ENCODE measurements at regions not wholly inside any gene's neighbourhood (a gene's known extent, or its start where the extent isn't known, plus 50 kb on each side); places are given as distances from the start of the nearest gene placed in this dataset.
"Not testable (repeated sequence)": the region's sequence is repeated elsewhere in the genome, so short reads cannot be mapped to it uniquely, and the experiment has no call there.

GRCh38 chr3:66863205-66864111 is 134.6 kb upstream of the KBTBD8 start:
- no peak for DNase-seq

DNA sequence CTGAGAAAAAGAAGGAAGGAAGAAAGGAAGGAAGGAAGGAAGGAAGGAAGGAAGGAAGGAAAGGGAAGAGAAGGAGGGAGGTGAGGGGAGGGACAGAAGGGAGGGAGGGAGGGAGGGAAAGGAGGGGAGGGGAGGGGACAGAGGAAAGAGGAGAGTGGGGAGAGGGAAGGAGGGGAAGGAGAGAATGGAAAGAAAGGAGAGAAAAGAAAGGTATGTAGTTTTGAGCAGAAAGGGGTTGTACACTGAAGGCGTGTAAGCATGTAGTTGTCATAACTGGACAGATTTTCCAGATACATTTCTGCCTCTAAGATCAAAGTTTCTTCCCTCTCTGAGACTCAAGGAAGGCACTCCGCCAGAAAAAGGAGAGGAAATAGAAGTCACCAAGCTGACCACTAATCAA is 113.4 kb upstream of the KBTBD8 start:
- DNase-seq, result no peak

DNA sequence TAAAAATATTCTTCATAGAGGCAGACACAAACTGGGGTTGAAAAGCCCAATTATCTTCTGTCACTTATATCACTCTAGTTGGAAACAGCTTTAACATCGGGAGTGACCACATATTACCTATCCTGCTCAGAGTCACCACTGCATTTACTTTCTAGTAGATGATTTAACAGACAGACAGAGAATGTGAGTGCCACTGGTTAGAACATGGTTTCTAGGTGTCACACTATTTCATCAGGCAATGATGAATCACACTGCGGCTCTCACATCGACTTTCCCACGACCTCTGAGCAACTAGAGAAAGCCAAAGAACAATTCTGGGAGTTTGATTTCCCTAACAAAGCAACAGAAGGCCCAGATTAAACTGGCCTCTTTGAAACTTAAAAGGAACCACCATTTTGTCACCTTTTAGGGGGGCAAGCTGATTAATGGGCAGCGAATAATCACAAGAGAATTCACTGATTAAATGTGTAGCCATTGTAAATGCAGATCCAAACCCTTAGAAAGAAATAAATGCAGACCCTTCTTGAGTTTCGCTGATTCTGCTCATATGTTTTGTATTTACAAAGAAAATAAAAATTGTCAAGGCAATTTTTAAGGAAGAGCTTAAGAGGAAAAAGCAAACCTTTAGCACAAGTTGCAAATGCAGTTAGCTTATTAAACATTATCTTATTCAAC is 112.6 kb upstream of the KBTBD8 start:
- no peak for DNase-seq

DNA sequence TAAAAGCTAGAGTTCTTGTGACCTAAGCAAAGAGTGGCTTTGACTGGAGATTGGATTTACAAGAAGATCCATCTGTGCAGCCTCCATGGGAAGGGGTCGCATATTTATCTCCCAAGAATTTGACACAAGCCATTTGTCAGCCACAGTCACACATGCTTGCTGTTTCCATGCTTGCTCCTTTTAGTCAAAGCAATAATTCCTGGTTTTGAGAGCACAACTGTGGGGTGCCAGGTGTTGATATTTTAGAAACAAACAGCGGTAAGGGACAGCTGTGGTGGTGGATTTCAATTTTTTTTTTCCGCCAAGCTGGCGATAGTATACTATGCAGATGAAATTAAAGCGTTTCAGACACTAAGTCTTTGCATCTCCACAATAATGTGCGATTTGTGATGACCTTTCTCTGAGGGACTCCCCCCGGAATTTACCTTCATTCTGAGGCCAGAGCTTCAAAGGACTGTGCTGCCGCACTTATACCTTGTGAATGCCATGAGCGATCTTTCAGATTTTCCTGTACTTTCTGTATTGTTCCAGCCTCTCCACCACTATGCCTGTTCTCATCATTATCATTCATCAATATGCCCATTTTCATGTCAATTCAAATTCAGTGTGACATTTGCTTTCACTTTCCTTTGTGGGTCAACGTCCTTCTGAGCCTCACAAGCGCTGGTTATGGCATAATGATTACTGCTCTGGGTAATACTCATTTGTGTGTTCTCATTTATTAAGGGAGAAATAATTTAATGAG is 108.2 kb upstream of the KBTBD8 start:
- no peak for DNase-seq

DNA sequence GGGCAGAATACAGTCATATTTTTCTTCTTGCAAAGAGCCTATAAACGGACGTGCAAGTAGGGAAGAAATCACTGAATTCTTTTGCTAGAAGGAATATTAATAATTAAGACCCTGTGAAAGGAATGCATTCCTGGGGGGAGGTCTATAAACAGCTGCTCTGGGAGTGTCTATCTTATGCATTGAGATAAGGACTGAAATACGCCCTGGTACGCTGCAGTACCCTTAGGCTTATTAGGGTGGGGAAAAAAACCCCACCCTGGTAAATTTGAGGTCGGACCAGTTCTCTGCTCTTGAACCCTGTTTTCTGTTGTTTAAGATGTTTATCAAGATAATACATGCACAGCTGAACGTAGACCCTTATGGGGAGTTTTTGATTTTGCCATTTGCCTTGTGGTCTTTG is 100.0 kb upstream of the KBTBD8 start:
- no peak for DNase-seq

- DNase-seq, result no peak
These were observed 93.8 kb upstream of the KBTBD8 start for GRCh38 chr3:66904336-66904735.

DNA sequence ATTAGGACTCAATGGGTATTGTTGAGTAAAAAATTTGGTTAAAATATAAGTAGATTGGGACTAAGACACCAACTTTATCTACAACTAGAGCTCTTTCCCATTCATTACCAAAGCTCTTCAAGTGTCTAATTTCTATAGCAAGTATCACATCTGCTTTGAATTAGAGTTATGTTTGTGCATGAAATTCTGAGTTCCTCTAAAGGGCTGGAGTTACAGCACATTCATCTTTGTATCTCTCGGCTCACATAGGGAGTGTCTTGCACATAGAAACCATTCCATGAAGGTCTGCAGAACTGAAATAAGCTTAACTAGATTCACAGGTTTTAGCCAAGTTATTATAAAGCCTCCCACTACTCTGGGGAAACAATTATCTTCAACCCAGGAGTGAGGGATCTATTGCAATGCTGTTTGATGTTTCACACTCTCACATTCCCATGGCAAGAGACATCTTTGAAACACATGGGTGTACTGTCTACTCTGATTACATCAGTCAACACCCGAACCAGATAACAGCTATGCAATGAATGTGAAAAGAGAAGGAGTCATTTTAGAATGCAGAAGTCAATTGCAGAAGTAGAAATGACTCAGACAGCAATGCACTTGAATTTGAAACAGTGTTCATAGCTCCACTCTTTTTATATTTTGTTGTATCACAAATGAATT is 93.1 kb upstream of the KBTBD8 start:
- no peak for DNase-seq

- DNase-seq, result no peak
These were observed 91.0 kb upstream of the KBTBD8 start for GRCh38 chr3:66907136-66907535.

DNA sequence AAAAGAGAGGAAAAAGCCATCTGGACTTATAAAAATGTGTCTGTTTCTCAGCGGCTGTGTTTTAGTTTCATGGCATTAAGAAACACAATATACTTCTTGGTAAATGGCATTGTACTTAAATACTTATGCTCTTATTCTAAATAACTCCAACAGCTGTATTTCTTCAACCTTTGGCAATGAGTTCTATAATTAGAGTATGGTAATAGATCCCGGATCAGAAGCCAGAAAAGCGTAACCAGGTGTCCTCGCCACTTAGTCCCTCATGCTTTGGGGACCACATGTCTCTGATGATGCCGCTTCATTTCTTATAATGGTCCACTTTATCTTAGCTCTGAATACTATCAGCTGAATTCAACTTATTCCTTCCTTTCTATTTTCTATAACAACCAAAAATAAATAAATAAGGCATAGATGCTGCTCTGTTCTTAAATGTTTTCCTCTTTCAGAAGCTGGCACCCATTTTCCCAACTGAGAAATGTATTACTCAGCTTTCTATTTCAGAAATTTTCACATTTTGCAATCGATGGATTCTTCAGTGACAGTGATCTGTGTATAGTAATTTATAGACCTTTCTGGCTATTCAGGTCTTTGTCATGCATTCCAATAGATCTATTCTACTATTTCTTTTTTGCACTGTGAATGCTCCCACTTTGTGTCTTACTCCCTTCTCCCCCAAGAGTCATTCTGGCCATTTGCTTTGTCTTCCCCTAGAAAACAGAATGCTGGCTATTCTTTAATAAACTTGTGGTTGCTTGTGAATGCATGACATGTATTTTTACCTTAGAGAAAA is 87.6 kb upstream of the KBTBD8 start:
- no peak for DNase-seq

GRCh38 chr3:66912306-66912705 is 85.8 kb upstream of the KBTBD8 start:
- no peak for DNase-seq

DNA sequence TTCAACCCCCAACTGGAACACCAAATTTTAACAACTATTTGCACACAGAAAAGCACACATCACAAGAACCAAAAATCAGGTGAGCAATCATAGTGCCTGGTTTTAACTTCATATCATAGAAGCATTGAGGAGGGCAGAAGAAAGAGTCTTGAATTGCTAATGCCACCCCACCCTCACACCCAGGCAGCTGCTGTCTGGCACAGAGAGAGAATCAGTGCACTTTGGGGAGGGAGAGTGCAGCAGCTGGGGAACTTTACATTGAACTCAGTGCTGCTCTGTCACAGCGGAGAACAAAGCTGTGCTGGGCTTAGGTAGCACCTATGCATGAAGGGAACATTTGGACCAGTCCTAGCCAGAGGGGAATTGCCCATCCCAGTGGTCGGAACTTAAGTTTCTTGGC is 76.0 kb upstream of the KBTBD8 start:
- no peak for DNase-seq

GRCh38 chr3:66923969-66924368 is 74.1 kb upstream of the KBTBD8 start:
- no peak for DNase-seq

GRCh38 chr3:66928252-66928651 is 69.9 kb upstream of the KBTBD8 start:
- no peak for DNase-seq

GRCh38 chr3:66931291-66931690 is 66.8 kb upstream of the KBTBD8 start:
- no peak for DNase-seq

DNA sequence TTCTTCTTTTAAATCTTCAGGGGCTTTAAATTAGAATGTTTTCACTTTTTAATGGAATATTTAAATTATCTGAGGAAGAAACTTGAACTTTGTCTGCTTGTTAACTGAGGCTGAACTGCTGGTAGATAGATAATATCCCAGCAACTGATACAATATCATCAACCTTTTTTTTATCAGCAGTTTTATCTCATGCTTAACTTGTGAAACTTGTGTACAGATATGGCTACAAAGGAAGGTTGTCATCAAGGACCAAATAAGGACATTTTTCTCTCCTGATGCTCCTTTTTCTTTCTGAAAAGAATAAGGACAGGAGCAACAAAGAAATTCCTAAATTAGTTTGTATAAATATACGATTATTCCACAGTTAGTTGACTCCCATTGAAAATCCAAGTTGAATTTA is 66.4 kb upstream of the KBTBD8 start:
- no peak for DNase-seq

- no peak for DNase-seq
These were observed 64.9 kb upstream of the KBTBD8 start for GRCh38 chr3:66933233-66933632.

DNA sequence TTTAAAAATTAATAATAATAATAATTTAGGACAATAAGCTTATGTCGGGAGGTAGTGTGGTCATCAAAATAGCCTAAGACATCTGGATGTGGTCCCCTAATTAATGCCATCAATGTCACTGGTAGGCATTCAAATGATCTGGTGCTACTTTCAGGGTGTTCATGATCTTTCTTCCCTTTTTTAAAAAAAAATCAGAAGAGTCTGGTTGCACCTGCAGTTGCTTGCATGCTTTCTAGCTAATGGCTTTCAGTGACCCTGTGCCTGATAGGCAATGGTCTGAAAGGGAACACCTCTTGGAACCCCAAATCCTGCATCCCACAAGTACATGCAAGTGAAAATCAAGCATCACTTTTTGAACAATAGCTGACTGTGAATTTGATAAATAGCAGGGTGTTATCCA is 64.1 kb upstream of the KBTBD8 start:
- no peak for DNase-seq

GRCh38 chr3:66934725-66935124 is 63.4 kb upstream of the KBTBD8 start:
- DNase-seq, result no peak

DNA sequence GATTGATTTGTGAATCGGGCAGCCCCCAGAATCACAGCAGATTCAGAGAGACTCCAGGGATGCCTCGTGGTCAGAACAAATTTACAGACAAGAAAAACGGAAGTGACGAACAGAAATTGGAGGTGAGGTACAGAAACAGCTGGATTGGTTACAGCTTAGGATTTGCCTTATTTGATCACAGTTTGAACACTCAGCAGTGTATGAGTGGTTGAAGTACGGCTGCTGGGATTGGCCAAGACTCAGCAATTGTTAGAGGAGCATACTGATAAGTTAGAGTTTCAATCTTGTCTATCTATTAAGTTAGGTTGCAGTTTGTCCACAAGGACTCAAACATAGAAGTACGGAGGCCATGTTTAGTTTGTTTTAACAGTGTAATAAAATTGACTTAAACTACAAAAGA is 61.1 kb upstream of the KBTBD8 start:
- DNase-seq, result not testable (repeated sequence)

DNA sequence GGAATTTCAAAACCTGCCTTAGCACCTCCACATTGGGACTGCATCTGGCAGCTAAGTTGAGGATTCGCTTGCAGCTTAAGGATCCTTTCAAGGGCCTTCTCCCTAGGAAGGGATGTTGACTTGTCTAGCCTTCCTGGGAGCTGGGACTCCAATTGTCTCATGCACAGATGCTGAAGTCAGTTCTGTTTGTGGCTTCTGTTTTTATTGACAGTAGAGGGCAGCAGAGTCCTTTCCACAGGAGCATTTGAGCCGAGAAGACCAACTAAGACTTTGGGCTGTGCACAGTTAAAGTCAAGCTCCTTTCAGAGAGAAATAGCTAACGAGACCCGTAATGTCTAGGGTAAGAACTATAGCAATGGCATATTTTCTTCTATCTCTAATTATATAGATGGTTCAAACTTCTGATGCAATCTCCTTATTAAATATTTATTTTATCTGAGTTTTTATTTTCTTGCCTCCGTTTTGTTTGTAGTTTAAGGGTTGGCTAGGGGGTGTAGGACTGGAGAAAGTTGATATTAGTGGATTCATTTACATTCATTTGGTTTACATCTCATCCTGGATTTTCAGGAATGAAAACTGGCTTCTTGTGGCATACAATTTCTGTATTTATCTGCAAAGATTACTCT is 59.7 kb upstream of the KBTBD8 start:
- peak; percentile 53 for DNase-seq

DNA sequence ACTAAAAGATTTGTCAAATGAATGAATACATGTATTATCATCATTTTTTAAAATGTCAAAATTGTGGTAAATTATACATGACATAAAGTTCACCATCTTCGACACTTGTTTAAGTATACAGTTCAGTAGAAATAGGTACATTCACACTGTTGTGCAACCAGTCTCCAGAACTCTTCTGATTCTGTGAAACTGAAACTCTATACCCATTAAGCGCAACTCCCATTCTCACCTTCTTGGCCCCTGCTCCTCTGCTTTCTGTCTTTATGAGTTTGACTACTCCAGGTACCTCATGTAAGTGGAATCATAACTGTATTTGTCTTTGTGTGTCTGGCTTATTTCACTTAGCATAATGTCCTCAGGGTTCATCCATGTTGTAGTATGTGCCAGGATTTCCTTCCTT is 50.1 kb upstream of the KBTBD8 start:
- DNase-seq, result no peak
